Cerebellar cortex (tissue), 1 donor: ENCODE measurements at regions not wholly inside any gene's neighbourhood (a gene's known extent, or its start where the extent isn't known, plus 50 kb on each side); places are given as distances from the start of the nearest gene placed in this dataset.

Experiments
- DNase-seq: peaks from one replicate; pipeline ENCODE4 v3.0.0-alpha.2; 2015; ENCODE audit warnings: low spot score

DNA sequence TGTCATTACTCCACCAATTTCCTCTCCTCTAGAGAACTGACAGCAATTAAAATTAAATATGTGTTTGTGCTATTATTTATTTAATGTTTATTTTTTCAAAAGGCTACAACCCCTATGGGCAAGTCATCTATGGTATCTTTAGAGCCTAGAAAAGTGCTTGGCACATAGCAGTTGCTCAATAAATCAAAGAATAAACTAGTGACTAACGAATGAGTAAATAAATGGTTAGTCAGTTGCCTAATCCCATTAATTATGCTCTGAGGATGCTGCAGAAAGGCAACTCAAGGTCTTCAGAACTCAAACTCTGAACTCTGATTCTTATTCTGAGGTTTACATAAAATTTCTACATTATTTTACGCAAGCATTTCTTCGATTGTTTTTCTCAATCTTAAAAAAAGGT, 193.0 kb upstream of the TSHZ2 start:
- DNase-seq, result no peak

DNA sequence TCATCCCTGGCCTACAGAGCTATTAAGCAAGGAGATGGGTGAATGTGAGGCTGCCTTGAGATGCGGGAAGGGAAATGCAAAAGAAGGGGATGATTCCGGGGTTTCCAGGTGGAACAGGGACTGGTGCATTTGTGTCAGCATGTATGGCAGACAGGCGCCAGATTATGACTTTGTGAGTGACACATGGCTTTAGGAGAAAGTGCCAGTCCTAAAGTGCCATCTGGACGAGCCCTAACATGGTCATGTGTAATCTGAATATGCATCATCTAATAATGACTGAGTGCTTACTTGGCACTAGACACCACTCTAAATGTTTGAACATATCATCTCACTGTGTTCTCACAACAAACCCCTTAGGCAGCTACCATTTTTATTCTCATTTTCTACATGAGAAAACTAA, 195.0 kb upstream of the TSHZ2 start:
- no peak for DNase-seq

DNA sequence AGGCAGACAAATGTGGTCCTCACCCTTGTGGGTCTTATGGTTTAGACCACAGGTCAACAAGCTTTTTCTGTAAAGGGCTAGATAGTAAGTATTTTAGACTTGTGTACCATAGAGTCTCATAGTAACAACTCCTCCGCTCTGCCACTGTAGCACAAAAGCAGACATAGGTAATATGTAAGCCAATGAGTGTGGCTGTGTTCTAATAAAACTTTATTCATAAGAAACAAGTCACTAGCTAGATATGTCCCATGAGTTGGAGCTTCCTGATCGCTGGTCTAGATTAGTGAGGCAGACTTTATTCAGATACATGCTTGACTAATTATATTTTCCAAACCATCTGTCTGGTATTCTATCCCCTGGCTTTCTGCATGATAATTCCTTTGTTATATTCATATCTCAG, 196.4 kb upstream of the TSHZ2 start:
- no peak for DNase-seq

DNA sequence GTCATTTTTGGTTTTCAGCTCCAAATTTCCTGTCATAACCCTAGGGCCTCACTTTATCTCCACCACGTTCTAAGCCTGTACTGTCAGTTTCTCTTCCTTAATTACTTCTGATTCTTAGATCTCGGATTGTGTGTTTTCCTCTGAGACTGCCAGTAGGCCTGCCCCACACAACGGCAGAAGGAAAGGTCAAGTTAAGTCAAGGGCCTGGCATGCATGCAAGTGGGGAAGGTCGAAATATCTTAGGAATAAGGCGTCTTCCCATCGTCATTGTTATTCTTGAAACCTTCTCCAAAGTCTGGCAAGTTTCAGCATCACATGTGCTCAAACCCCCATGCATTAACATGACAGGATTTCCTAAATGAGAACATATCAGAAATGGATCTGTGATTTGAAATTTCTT, 203.5 kb upstream of the TSHZ2 start:
- no peak for DNase-seq

DNA sequence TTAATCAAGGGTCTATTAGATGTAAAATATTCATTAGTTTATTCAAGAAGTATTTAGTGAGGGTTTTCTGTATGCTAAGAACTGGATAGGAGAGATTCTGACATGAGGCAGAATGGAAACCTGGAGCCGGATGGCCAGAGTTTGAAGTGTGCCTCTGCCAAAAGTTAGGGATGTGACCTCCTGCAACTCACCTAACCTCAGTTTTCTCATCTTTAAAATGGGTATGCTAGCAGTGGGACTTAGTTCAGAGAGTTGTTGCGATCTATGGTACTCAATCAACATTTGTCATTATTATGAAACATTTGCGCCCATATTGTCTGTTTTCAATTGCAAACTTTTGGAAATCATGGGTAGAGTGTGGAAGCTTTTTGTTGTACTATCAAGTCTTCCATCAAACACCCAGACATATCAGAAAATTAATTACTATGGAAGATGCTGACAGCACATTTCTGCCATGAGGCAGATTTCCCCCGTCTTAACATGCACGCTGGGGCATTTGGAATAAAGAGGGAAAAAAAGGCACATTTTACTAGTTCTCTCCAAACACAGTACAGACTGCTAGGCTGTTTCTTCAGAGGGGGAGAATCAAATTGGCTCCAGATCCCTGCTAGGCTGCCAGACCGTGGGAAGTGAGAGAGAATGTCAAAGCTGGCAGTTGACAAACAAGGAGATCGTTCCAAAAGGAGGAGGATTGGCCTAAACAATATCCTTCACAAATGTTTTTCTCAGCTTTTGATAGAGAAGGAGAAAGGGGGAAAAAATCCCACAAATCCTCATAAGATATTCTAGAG, 205.3 kb upstream of the TSHZ2 start:
- DNase-seq, result peak; percentile 62

DNA sequence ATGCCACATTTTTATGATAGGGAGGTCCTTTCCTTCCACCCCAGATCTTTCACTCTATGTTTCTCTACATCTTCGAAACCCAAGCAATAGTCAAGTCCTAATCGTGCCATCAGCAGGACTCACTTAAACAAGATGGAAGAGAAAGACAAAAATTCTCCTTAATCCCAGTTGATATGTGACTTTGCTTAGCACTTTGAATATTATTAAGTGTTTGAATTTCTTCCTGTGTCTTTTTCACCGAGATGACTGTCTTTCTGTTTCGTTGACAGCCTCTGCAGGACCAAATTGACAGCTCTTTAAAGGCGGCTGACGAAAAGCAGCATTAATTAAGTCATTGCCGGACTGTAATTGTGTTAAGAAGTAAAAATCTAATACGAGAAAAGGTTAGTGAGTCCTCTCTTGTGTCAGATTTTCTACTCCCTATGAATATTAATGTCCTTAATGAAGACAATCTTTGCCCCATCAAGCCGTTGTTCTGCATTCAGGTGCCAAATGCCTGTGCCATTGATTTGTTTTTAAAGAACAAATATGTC, 208.8 kb upstream of the TSHZ2 start:
- no peak for DNase-seq

DNA sequence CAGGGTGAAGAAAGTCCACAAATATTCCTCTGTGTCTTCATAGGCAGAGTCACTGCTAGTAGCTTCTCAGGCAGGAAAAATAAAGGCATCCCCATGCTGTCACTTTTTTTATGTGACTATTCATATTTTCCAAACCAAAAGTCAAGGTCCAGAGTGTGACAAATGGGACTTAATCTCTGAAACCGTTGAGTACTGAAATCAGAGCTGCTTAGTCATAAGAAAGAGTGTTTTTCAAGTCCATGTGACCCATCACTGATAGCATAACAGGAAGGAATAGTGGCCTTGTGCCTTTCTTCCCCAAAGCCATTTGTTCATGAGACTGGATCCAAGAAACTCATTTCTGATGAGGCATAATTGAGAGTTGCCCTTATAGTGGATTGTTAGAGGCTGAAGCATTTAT, 210.3 kb upstream of the TSHZ2 start:
- DNase-seq, result no peak

DNA sequence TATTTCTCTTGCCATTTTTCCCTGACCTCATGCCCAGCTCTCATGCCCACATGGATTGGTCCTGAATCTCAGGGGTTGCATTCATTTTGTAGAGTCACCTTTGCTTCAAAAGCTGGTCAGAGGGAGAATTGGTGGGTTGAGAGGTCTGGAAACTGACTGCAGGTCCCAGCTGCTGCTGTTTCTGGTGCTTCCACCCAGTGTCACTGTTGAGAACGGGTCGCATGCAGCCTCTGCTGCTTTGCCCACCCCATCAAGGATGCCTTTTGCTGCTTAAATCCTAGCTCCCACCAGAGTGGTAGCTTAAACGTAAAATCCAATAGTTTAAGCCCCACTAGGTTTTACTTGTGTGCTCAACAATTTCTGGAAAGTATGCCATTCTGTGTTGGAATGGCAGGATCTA, 211.4 kb upstream of the TSHZ2 start:
- no peak for DNase-seq

DNA sequence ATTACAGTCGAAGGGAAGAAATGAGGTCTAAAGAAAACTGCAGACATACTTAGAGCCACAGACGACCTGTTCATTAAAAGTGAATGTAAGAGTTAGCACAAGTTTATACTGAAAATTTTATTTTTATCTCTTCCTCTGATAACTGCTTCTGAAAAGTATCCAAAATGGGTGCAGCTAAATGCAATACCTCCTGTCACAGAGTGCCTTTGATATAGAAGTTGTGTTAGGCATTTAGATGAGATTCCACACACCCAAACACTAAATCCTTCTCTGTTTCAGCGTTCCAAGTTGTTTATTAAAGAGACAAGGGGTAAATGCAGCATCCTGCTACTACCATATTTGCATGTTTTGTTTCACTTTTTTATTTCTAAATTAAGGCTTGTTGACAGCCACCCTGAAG, 214.7 kb upstream of the TSHZ2 start:
- no peak for DNase-seq

DNA sequence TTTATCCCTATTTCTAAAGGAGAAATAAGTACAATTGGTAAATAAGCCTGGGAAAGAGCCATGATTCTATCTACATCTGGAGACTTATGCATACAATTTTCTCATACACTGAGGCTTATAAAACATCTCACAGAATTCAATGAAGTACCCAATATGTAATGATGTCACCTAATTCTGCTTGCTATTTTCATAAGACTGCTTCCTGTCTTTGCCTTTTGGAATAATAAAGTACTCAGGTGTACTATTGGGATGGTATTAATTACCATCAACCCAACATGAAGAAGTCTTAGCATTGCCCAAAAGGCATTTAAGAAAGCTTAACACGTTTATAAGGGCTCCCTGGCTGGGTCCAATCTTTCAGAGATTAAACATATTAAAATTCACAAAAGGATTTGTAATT, 216.4 kb upstream of the TSHZ2 start:
- no peak for DNase-seq

DNA sequence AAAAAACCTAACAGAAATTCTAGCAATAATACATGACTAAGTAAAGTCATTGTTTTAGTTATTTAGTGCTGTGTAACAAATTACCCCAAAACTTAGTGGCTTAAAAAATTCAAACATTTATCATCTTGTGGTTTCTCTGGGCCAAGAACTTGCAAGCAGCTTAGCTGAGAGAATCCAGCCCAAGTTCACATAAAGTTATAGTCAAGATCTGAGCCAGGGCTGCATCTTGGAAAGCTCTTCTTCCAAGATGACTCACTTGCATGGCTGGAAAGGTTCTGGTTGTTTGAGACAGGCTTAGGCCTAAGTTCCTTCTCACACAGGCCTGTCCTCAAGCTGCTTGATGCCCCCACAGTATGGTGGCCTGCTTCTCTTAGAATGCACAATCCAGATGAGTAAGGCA, 217.8 kb upstream of the TSHZ2 start:
- DNase-seq, result no peak

DNA sequence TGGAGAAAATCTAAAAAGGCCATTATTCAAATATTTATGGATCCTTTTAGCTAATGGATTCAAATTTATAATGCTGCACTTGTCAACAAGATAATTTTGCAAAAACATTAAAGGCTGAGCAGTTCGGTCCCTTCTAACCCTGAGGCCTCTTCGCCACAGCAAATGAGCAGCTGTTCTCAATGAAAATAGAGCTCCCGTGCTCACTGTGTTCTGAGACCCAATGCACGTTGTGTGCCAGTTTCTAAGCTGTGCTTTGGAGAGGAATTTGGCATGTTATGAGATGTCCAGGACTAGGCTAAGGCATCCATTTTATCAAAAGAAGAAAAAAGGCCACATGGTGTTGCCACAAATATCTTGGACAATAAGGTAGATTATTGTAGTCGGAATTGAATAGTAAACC, 220.1 kb upstream of the TSHZ2 start:
- DNase-seq, result no peak

DNA sequence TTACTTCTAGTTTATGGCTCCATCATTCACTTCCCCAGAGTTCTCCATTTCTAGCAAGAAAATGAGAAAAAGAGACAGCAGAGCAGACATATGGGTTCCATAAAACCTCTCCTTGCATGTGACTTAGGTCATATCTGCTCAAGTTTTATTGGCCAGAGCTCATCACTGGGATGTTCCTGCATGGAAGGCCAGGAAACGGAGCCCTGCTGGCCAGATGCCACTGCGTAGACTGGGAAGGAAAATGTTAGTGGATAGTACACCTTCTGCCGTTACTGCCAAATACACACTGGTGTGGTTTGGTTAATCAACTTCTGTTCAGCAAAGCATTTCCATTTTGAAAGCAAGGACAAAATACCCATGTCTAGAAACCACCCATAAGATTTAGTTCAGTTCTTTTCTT, 220.6 kb upstream of the TSHZ2 start:
- no peak for DNase-seq

DNA sequence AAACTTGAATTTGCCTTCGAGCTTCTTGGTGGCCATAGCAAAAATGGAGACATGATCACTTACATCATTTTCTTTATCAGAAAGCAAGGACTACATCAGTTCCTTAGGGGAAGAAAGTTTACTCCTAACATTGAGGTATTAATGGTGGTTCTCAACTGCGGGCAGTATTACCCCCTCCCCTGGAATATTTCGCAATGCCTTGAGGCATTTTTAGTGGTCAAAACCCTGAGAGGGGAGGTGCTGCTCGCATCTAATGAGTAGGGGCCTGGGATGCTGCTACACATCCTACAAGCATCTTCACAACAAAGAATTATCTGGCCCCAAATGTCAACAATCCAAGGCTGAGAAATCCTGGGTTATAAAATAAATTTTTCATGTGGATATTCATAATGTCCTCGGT, 222.2 kb upstream of the TSHZ2 start:
- no peak for DNase-seq

DNA sequence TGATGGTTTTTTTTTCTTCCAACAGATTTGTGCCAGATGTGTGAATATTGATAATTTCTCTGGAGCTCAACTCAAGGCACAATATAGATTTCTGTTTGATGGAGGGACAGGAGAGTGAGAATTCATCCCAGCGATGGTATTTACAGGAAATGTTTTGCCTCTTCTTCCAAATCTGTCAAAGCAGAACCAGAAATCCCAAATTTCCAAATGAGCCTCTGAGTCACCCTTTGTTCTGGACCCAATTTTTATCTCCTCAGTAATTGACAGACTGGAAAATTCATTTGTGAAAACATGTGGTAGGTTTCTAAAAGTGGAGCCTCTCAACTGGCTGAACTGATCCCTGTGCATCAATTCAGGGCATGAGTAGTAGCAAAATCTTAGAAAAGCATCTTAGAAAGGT, 223.2 kb upstream of the TSHZ2 start:
- DNase-seq, result peak; percentile 8

DNA sequence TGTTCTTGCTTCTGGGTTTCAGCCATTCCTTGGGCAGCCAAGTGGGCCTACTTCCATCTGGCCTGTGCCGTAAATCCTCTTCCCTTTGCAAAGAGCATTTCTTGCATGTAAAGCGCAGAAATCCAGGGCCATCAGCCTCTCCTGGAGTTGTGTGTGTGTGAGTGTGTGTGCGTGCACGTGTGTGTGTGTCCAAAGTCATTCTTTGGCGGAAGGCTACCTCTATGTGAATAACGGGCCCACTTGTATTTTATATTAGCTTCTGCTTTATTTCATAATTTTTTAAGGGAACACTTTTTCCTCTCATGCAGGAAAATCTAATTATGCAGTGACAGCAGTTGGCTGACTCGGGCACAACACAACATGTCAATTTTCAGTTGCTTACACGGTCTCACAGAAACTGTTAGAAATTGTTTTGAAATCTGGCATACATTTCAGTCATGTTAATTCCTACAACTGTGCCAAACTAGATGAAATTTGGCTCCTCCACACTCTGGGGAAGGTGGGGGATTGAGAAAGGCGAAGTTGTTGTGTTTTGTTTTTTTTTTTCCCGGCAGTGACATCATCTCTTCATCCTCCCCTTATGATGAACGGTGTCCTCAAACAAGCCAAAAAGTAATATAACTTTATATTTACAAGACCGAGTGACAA, 223.7 kb upstream of the TSHZ2 start:
- peak; percentile 81 for DNase-seq

DNA sequence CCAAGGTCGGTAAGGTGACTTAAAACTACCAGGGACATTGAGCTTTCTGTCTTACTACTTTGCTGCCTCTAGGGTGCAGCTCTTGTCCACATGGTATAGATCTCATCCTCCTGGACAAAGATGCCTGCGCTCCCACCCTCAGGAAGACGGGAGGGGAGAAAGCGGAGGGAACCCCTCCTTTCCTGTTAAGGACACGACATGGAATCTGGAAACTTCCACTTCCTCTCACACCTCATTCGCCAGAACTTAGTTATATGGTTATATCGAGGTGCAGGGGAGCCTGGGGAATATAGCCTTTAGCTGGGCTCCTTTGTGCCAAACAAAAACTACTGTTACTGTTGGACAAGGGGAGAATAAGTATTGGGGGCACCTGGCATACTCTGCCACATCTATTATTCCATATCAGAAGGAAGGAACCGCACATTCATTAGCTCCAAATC, 224.3 kb upstream of the TSHZ2 start:
- no peak for DNase-seq

DNA sequence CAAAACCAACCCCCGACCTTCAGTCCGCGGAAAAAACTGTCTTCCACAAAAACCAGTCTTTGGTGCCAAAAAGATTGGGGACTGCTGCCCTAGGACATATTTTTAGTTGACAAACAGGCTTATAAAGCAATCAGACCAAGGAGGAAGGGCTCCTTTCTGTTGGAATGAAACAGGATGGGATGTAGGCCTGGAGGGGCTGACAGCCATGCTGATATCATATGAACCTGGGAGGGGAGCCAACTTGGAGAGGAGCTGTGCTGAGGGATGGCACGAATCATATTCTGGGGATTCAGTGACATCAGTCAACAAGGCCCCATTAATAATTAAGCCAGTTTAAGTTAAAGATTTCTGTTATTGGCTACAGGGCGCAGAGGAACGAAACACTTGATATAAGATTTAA, 225.4 kb upstream of the TSHZ2 start:
- peak; percentile 2 for DNase-seq

DNA sequence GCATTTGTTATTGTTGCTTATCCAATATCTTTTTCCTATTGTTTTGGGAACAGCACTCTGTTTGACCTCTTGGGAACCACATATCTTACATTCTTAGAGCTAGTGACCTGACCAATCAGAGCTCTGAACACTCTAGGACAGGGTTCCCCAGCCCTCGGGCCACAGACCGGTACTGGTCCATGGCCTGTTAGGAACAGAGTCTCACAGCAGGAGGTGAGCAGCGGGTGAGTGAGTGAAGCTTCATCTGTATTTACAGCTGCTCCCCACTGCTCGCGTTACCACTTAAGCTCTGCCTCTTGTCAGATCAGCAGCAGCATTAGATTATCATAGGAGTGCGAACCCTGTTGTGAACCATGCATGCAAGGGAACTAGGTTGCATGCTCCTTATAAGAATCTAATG, 226.0 kb upstream of the TSHZ2 start:
- DNase-seq, result no peak

DNA sequence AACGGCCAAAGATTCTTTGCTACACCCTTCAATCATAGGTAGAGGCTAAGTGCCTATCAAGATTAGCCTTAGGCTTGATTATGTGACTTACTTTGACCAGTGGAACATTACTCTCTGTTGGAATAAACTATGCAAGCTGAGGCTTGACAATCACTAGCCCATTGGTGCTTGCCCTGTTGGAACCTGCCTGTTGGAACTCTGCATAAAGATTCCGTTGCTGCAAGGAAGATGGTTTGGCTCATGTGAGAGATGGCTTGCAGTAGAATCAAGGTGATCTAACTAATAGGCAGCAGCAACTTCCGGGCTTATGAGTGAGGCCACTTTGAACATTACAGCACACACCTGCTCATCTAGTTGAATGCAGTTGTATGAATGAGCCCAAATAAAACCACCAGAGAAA, 227.7 kb upstream of the TSHZ2 start:
- DNase-seq, result no peak

DNA sequence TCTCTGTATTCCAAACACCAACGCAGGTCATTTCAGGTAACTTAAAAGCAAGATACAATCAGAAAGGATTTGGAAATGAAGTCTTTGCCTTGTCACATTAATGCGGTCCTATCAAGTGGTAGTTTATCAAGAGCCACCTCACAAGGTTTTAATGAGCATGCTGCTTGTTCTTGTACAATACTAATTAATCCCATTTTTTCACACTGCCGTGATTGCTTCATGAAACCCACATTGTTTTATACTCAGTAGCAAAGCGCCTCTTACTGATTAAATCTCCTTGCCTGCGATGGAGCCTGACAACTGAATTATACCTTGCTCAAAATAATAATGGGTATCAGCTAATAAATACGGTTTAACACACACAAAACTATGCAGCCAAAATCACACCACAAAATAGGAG, 234.1 kb upstream of the TSHZ2 start:
- no peak for DNase-seq

DNA sequence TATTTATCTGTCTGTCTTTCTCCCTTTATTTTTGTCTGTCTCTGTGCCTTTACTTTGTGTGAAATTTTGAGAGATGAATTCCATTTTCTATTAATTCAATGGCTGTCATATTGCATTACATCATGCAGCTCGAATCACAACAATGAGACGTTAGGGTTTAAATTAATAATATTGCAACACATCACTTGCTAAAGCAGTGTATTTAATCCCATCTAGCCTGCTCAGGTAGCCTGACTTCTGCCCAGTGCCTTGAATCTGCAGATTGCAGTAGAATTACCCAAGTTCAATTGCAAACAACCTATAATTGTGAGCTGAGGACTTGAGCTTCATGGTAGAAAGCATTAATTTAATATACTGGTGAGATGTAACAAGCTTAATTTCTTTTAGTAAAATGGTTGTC, 235.7 kb upstream of the TSHZ2 start:
- no peak for DNase-seq

DNA sequence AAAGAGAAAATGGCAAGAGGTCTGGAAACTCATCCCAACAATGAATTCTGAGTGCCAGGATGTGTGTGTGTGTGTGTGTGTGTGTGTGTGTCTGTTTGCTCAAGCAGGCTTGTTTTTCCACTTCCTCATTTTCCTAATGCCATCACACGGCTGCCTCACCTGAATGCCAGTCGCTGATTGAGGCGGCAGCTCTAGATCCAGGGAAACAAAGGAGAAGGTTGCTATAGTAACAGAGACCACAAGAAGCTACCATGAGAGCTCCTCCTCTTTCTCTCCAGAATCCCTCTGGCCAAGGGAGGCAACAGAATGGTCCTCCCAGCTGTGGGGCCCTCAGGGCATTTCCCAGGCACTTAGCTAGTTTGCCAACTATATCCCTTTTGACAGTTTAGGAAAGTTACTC, 241.1 kb upstream of the TSHZ2 start:
- no peak for DNase-seq
